GM21619 (cell line): ENCODE measurements at regions not wholly inside any gene's neighbourhood (a gene's known extent, or its start where the extent isn't known, plus 50 kb on each side); places are given as distances from the start of the nearest gene placed in this dataset.
"Not testable (repeated sequence)": the region's sequence is repeated elsewhere in the genome, so short reads cannot be mapped to it uniquely, and the experiment has no call there.

Source experiments
- ATAC-seq: cut with Tn5 transposase; IDR thresholded peaks from one replicate; pipeline ENCODE4 v1.9.1; 2021; ENCODE audit not compliant: unreplicated experiment

GRCh38 chr5:109630093-109630492 lies 59.6 kb upstream of the MAN2A1 start:
- ATAC-seq: no peak

- no peak for ATAC-seq
These were observed 61.1 kb upstream of the MAN2A1 start for GRCh38 chr5:109628591-109628990.

GRCh38 chr5:109621266-109621665 lies 68.5 kb upstream of the MAN2A1 start:
- ATAC-seq: not testable (repeated sequence)

- no peak for ATAC-seq
These were observed 69.1 kb upstream of the MAN2A1 start for GRCh38 chr5:109620651-109621050.

GRCh38 chr5:109619606-109620005 lies 70.1 kb upstream of the MAN2A1 start:
- no peak for ATAC-seq

- ATAC-seq: no peak
These were observed 70.7 kb upstream of the MAN2A1 start for GRCh38 chr5:109619021-109619460.

- no peak for ATAC-seq
These were observed 74.7 kb upstream of the MAN2A1 start for GRCh38 chr5:109614981-109615380.

GRCh38 chr5:109614301-109614700 lies 75.4 kb upstream of the MAN2A1 start:
- ATAC-seq: no peak

- ATAC-seq: no peak
These were observed 77.3 kb upstream of the MAN2A1 start for GRCh38 chr5:109612278-109612905.

- ATAC-seq: no peak
These were observed 78.2 kb upstream of the MAN2A1 start for GRCh38 chr5:109611505-109611904.

- no peak for ATAC-seq
These were observed 78.7 kb upstream of the MAN2A1 start for GRCh38 chr5:109611061-109611460.

- no peak for ATAC-seq
These were observed 79.1 kb upstream of the MAN2A1 start for GRCh38 chr5:109610581-109610980.

- ATAC-seq: no peak
These were observed 84.5 kb upstream of the MAN2A1 start for GRCh38 chr5:109605207-109605730.

GRCh38 chr5:109604758-109605157 lies 85.0 kb upstream of the MAN2A1 start:
- ATAC-seq: no peak

- ATAC-seq: no peak
These were observed 88.0 kb upstream of the MAN2A1 start for GRCh38 chr5:109601736-109602135.

- ATAC-seq: no peak
These were observed 91.8 kb upstream of the MAN2A1 start for GRCh38 chr5:109597893-109598292.

GRCh38 chr5:109594217-109594616 lies 95.5 kb upstream of the MAN2A1 start:
- ATAC-seq: no peak

GRCh38 chr5:109590799-109591198 lies 98.9 kb upstream of the MAN2A1 start:
- no peak for ATAC-seq

- ATAC-seq: no peak
These were observed 99.7 kb upstream of the MAN2A1 start for GRCh38 chr5:109589986-109590385.

- ATAC-seq: no peak
These were observed 100.5 kb upstream of the MAN2A1 start for GRCh38 chr5:109589239-109589638.

- ATAC-seq: no peak
These were observed 101.3 kb upstream of the MAN2A1 start for GRCh38 chr5:109588281-109589035.

GRCh38 chr5:109584986-109585599 lies 104.6 kb upstream of the MAN2A1 start:
- no peak for ATAC-seq
